Lower leg skin (tissue), 3 donors: ENCODE measurements at regions not wholly inside any gene's neighbourhood (a gene's known extent, or its start where the extent isn't known, plus 50 kb on each side); places are given as distances from the start of the nearest gene placed in this dataset.
"Not testable (repeated sequence)": the region's sequence is repeated elsewhere in the genome, so short reads cannot be mapped to it uniquely, and the experiment has no call there.

Experiments used
- CTCF ChIP-seq, 3 donors: fragments of 450-650 bp; IDR thresholded peaks; one replicate each; pipeline ENCODE4 v1.5.1; 2016; ENCODE audit warnings: antibody characterized with exemption in 3 of 3, mild to moderate bottlenecking in 3 of 3, moderate library complexity in 2 of 3
- POLR2A ChIP-seq, 2 donors: fragments of 450-650 bp; IDR thresholded peaks; one replicate each; pipeline ENCODE4 v1.6.1; 2016 to 2017; ENCODE audit warnings: antibody characterized with exemption in 2 of 2, mild to moderate bottlenecking in 1 of 2, moderate library complexity in 1 of 2

DNA sequence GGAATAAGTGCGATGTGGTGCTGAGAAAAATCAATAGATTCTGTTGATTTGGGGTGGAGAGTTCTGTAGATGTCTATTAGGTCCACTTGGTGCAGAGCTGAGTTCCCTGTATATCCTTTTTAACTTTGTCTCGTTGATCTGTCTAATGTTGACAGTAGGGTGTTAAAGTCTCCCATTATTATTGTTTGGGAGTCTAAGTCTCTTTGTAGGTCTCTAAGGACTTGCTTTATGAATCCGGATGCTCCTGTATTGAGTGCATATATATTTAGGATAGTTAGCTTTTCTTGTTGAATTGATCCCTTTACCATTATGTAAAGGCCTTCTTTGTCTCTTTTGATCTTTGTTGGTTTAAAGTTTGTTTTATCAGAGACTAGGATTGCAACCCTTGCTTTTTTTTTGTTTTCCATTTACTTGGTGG is 170.8 kb upstream of the SLC38A2 start:
- TF ChIP-seq CTCF, POLR2A (IDR thresholded peaks at IDR 0.05): not testable (repeated sequence)
